ENCODE measurements at regions not wholly inside any gene's neighbourhood (a gene's known extent, or its start where the extent isn't known, plus 50 kb on each side); places are given as distances from the start of the nearest gene placed in this dataset.

DNA sequence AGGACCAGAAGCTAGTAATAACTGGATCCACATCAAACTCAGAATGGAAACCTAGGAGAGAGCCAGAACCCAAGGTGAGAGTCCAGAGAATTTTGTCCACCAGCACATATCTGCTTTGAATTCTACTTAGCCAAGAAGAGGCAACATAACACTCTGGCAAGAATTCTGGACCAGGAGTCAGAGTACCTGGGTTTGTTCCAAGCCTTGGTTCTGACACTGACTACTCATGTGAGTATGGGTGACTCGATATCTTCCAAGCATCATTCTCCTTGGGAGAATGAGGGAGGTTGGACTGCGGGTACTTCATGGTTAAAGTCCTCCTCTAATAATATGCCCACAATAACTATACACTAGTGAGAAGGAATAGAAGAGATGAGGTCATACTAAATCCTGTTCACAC is 144.0 kb upstream of the JADE1 start:
- H3K36me3 Mint-ChIP-seq, result no peaks in the 10 kb centered on the region
- no peak overlapping the region for H3K4me3 Mint-ChIP-seq
- peaks cover 9% of the 10 kb centered on the region for H3K9me3 Mint-ChIP-seq
- no peak overlapping the region for H3K27ac Mint-ChIP-seq
- H3K27me3 Mint-ChIP-seq (ENCODE audit: low read depth), result no peaks in the 10 kb centered on the region
- H3K4me1 Mint-ChIP-seq, result peaks cover 12% of the 10 kb centered on the region
- TF ChIP-seq, protein P1, sequence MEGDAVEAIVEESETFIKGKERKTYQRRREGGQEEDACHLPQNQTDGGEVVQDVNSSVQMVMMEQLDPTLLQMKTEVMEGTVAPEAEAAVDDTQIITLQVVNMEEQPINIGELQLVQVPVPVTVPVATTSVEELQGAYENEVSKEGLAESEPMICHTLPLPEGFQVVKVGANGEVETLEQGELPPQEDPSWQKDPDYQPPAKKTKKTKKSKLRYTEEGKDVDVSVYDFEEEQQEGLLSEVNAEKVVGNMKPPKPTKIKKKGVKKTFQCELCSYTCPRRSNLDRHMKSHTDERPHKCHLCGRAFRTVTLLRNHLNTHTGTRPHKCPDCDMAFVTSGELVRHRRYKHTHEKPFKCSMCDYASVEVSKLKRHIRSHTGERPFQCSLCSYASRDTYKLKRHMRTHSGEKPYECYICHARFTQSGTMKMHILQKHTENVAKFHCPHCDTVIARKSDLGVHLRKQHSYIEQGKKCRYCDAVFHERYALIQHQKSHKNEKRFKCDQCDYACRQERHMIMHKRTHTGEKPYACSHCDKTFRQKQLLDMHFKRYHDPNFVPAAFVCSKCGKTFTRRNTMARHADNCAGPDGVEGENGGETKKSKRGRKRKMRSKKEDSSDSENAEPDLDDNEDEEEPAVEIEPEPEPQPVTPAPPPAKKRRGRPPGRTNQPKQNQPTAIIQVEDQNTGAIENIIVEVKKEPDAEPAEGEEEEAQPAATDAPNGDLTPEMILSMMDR (IDR thresholded peaks at IDR 0.05; ENCODE audit: unreplicated experiment), result no peak
- DNase-seq (ENCODE audit: low spot score in 2 of 2, unreplicated experiment in 2 of 2), result no peak

- Mint-ChIP-seq H3K27ac (no peak overlapping the region), H3K36me3 (no peaks in the 10 kb centered on the region), H3K27me3 (ENCODE audit: low read depth) (no peaks in the 10 kb centered on the region), H3K4me1 (peaks cover 21% of the 10 kb centered on the region), H3K4me3 (no peak overlapping the region), H3K9me3 (peaks cover 6% of the 10 kb centered on the region)
- DNase-seq (ENCODE audit: low spot score in 2 of 2, unreplicated experiment in 2 of 2), result no peak
- TF ChIP-seq, protein P1 (IDR thresholded peaks at IDR 0.05; ENCODE audit: unreplicated experiment), result no peak
Observed at GRCh38 chr4:128663325-128663724, 146.2 kb upstream of the JADE1 start.

DNA sequence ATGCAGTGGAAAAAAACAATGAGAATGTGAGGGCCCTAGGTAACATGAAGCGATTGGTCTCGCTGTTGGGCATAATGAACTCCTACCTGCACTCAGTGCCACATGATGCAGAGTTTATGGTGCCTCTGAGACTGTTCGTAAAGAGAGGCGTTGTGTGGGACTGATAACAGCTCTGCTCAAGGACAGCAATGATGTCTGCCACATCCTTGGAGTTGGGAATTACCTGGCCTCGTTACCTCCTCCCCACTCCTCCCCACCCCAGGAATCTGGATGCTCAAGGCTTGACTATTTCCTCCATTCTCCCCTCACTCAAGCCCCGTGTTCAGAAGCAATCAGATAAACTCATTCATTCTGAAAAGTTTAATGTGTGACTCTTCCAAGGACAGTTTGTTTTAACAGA is 148.0 kb upstream of the JADE1 start:
- no peak for DNase-seq (ENCODE audit: low spot score in 2 of 2, unreplicated experiment in 2 of 2)
- Mint-ChIP-seq H3K4me3 (no peak overlapping the region), H3K27ac (peak overlapping the region; percentile 11), H3K9me3 (peaks cover 4% of the 10 kb centered on the region), H3K27me3 (ENCODE audit: low read depth) (no peaks in the 10 kb centered on the region), H3K4me1 (peaks cover 26% of the 10 kb centered on the region), H3K36me3 (no peaks in the 10 kb centered on the region)
- TF ChIP-seq, protein P1 (IDR thresholded peaks at IDR 0.05; ENCODE audit: unreplicated experiment), result no peak

- H3K27ac Mint-ChIP-seq, result peak overlapping the region; percentile 79
- no peaks in the 10 kb centered on the region for H3K36me3 Mint-ChIP-seq
- peaks cover 26% of the 10 kb centered on the region for H3K4me1 Mint-ChIP-seq
- no peaks in the 10 kb centered on the region for H3K27me3 Mint-ChIP-seq (ENCODE audit: low read depth)
- no peak overlapping the region for H3K4me3 Mint-ChIP-seq
- no peak for DNase-seq (ENCODE audit: low spot score in 2 of 2, unreplicated experiment in 2 of 2)
- TF ChIP-seq, protein P1 (IDR thresholded peaks at IDR 0.05; ENCODE audit: unreplicated experiment), result no peak
- no peaks in the 10 kb centered on the region for H3K9me3 Mint-ChIP-seq
Observed at GRCh38 chr4:128660361-128661215, 148.9 kb upstream of the JADE1 start.

DNA sequence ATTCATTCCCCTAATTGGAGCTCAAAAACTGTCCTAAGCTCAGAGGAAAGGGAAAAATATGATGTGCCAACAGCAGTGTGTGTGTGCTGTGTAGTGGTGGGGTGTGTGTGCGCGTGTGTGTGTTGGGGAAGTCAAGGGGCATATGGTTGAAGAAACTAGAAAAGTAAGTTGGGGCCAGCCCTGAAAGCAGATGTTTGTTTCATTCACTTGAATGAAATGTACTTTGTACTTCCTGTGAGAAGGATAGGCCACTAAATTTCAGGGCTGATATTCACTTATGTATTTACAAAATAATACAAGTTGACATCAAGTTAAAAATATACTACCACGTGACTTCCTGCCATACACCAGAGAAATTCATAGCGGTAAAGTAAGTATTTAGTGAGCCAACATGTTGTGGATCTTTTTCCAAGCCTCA is 151.3 kb upstream of the JADE1 start:
- Mint-ChIP-seq H3K4me1 (peaks cover 32% of the 10 kb centered on the region), H3K4me3 (no peak overlapping the region), H3K27ac (no peak overlapping the region), H3K36me3 (no peaks in the 10 kb centered on the region), H3K9me3 (peaks cover 9% of the 10 kb centered on the region), H3K27me3 (ENCODE audit: low read depth) (no peaks in the 10 kb centered on the region)
- no peak for DNase-seq (ENCODE audit: low spot score in 2 of 2, unreplicated experiment in 2 of 2)
- TF ChIP-seq, protein P1 (IDR thresholded peaks at IDR 0.05; ENCODE audit: unreplicated experiment), result no peak

All from mesothelial cell of epicardium (in vitro differentiated cells).